ENCODE measurements at regions not wholly inside any gene's neighbourhood (a gene's known extent, or its start where the extent isn't known, plus 50 kb on each side); places are given as distances from the start of the nearest gene placed in this dataset.

- TF ChIP-seq CTCF (IDR thresholded peaks at IDR 0.05; ENCODE audit: low read length) (no peak), EZH2 (IDR thresholded peaks at IDR 0.05; ENCODE audit: borderline replicate concordance, low read length) (no peak)
Measured at GRCh38 chr4:155541716-155542115, 124.9 kb upstream of the GUCY1A1 start.

Measured in OCI-LY1 (cell line).